K562 (cell line): ENCODE measurements at regions not wholly inside any gene's neighbourhood (a gene's known extent, or its start where the extent isn't known, plus 50 kb on each side); places are given as distances from the start of the nearest gene placed in this dataset.

Source experiments
- ATAC-seq: fragments of 200-7000 bp; cut with Tn5 transposase; 3 replicates; pipeline ENCODE4 v1.9.1; 2020; ENCODE audit warnings: moderate library complexity
- BruUV-seq: library from RNA; stranded (reverse); fragments of 400-500 nt; replicated peaks from 2 replicates; lab custom pipeline; 2021; lab: Mats Ljungman, UMichigan
- CTCF ChIA-PET: fragments of 300-600 bp; formaldehyde crosslinking; extraction: SDS; loops from one replicate; lab custom pipeline; 2021; ENCODE audit warnings: low intra/inter-chr PET ratio; lab: Yijun Ruan, JAX
- POLR2A ChIA-PET: fragments of 300-600, 350-650 bp; sonication (Branson Sonifier 250); formaldehyde crosslinking; extraction: SDS; loops from one replicate; lab custom pipeline; 2021; ENCODE audit warnings: antibody characterized with exemption, inconsistent platforms; lab: Yijun Ruan, JAX
- DNase-seq, 4 experiments: peaks; one replicate each; pipeline versions ENCODE4 v3.0.0 to v3.0.0-alpha.2; 2011 to 2018; ENCODE audit warnings: low spot score in 3 of 4, mixed read lengths in 3 of 4; ENCODE audit errors: extremely low read depth in 1 of 4
- FAIRE-seq: peaks from 2 replicates; lab custom pipeline; 2011; peaks lifted over from hg19 to GRCh38; lab: Jason Lieb, UNC
- H2AFZ ChIP-seq: 2 replicates; pipeline ENCODE4 v1.6.0; 2011; ENCODE audit warnings: low read depth, low read length, control low read depth, inconsistent platforms
- H3K27ac ChIP-seq: fragments of 200-600 bp; 3 replicates; pipeline ENCODE4 v1.8.0; 2011; ENCODE audit warnings: low read depth, mild to moderate bottlenecking, control low read depth, inconsistent platforms, low read length, moderate library complexity, mixed read lengths; ENCODE audit errors: extremely low read depth
- H3K27me3 ChIP-seq, 2 experiments: fragments of 300-600 bp in 1 of 2; 2 replicates in 1 of 2; 3 replicates in 1 of 2; pipeline versions ENCODE4 v1.6.0 to v1.8.0; 2011; ENCODE audit warnings: inconsistent platforms in 2 of 2, low read length in 2 of 2, mild to moderate bottlenecking in 1 of 2, mixed read lengths in 1 of 2, moderate library complexity in 1 of 2; ENCODE audit not compliant: control insufficient read depth in 2 of 2, insufficient read depth in 2 of 2
- H3K36me3 ChIP-seq: fragments of 300-600 bp; 3 replicates; pipeline ENCODE4 v1.8.0; 2011; ENCODE audit warnings: mild to moderate bottlenecking, low read length, inconsistent platforms; ENCODE audit not compliant: control insufficient read depth, insufficient read depth
- H3K4me1 ChIP-seq, 2 experiments: fragments of 200-600 bp in 1 of 2; replicated peaks in 1 of 2; 2 replicates in 1 of 2; 3 replicates in 1 of 2; pipeline versions ENCODE4 v1.5.1 to v1.8.0; 2011; ENCODE audit warnings: inconsistent platforms in 2 of 2, low read length in 2 of 2, mild to moderate bottlenecking in 1 of 2, mixed read lengths in 1 of 2, moderate library complexity in 1 of 2; ENCODE audit not compliant: control insufficient read depth in 2 of 2, insufficient read depth in 2 of 2
- H3K4me2 ChIP-seq: 2 replicates; pipeline ENCODE4 v1.6.1; 2011; ENCODE audit warnings: low read length, control low read depth, inconsistent platforms, mixed read lengths; ENCODE audit not compliant: insufficient read depth
- H3K4me3 ChIP-seq: fragments of 200-600 bp; sonication (generic), shearing (Covaris generic); 2 replicates; pipeline ENCODE4 v1.5.1; 2016; ENCODE audit warnings: control low read depth, inconsistent platforms
- H3K79me2 ChIP-seq: fragments of 200-600 bp; 3 replicates; pipeline ENCODE4 v1.8.0; 2011; ENCODE audit warnings: low read length, inconsistent platforms; ENCODE audit not compliant: control insufficient read depth, insufficient read depth
- H3K9ac ChIP-seq, 2 experiments: 2 replicates each; pipeline versions ENCODE4 v1.6.0 to v1.6.1; 2011; ENCODE audit warnings: low read depth in 2 of 2, low read length in 2 of 2, control low read depth in 1 of 2, inconsistent platforms in 1 of 2, mild to moderate bottlenecking in 1 of 2, mixed read lengths in 1 of 2; ENCODE audit not compliant: insufficient read depth in 1 of 2
- H3K9me1 ChIP-seq: one replicate; pipeline ENCODE4 v1.6.0; 2011; ENCODE audit warnings: inconsistent platforms, mild to moderate bottlenecking, low read length, moderate library complexity; ENCODE audit not compliant: control insufficient read depth, insufficient read depth
- H3K9me3 ChIP-seq: replicated peaks from 2 replicates; pipeline ENCODE4 v1.5.1; 2011; ENCODE audit warnings: low read depth, low read length, inconsistent platforms; ENCODE audit not compliant: control insufficient read depth, insufficient read depth
- H4K20me1 ChIP-seq: replicated peaks from 2 replicates; pipeline ENCODE4 v1.6.1; 2011; ENCODE audit warnings: low read length, inconsistent platforms, mixed read lengths; ENCODE audit not compliant: control insufficient read depth, insufficient read depth
- HEY1 ChIP-seq: fragments of 250-450 bp; sonication (Bioruptor Pico); IDR thresholded peaks from 2 replicates; pipeline ENCODE4 v1.5.0; 2020; ENCODE audit warnings: mild to moderate bottlenecking, moderate library complexity, borderline replicate concordance
- NKRF ChIP-seq: fragments of 450-650 bp; IDR thresholded peaks from 2 replicates; pipeline ENCODE4 v1.6.1; 2016; ENCODE audit warnings: borderline replicate concordance
- POLR3G ChIP-seq: IDR thresholded peaks from 2 replicates; pipeline ENCODE4 v1.6.1; 2011; ENCODE audit not compliant: insufficient read length, insufficient replicate concordance; ENCODE audit errors: extremely low read depth
- RUNX1 ChIP-seq: sonication (generic); IDR thresholded peaks from 2 replicates; pipeline ENCODE4 v1.6.1; 2016; ENCODE audit warnings: antibody characterized with exemption, low read depth
- SAFB2 ChIP-seq: fragments of 200-400 bp; formaldehyde crosslinking; IDR thresholded peaks from 2 replicates; pipeline ENCODE4 v1.6.1; 2018; ENCODE audit warnings: borderline replicate concordance, low read length, low read depth, moderate library complexity; ENCODE audit not compliant: severe bottlenecking
- SIN3B ChIP-seq: fragments of 450-650 bp; IDR thresholded peaks from 2 replicates; pipeline ENCODE4 v1.6.1; 2017; ENCODE audit warnings: low read depth, mild to moderate bottlenecking, moderate library complexity
- TSHZ1 ChIP-seq: fragments of 250-450 bp; sonication (Bioruptor Pico); IDR thresholded peaks from 2 replicates; pipeline ENCODE4 v1.4.0; 2020; ENCODE audit warnings: mild to moderate bottlenecking, moderate library complexity
- ZNF140 ChIP-seq: fragments of 250-450 bp; sonication (Bioruptor Pico); IDR thresholded peaks from 2 replicates; pipeline ENCODE4 v1.8.0; 2021; ENCODE audit warnings: moderate library complexity, mild to moderate bottlenecking, inconsistent platforms
- WGBS: fragments of 100-300 bp; shearing (Covaris generic); methylation state at CpG from one replicate; pipeline ENCODE4 v1.1.6; 2016; ENCODE audit warnings: low coverage, mixed read lengths; ENCODE audit not compliant: insufficient coverage; ENCODE audit errors: missing lambda C conversion rate; 5-methylcytosine and 5-hydroxymethylcytosine counted together
- in situ Hi-C: fragments of 300-500 bp; cut with MboI; formaldehyde crosslinking; loops from 4 replicates; pipeline ENCODE4 v1.15.0; 2018; ENCODE audit warnings: inconsistent platforms, mixed read lengths
- intact Hi-C: fragments of 100-400 bp; cut with micrococcal nuclease; formaldehyde crosslinking; loops from 2 replicates; pipeline ENCODE4 v1.14.2; 2022
- TF ChIP-seq, protein P1 (sequence below): sonication (generic); formaldehyde crosslinking; IDR thresholded peaks from 2 replicates; pipeline ENCODE4 v1.8.0; 2023; ENCODE audit warnings: mild to moderate bottlenecking, missing genetic modification reagents

DNA sequence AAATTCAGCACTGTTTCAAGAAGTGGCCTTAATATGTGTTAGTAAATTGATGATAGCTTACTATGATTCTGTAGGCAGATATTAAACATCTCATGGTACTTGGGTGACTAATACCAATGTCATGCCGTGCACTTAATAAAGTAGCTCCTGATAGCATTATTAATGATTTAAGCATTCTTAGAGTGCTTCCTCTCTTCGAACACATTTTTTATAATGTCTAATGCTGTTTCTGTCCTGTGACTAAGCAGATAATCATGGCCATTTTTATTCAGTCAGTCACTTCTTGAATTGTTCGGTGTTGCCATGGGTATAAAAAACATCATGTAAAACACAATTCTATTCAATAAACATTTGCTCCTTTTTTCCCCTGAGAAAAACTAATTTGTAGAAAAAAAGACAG is 804.6 kb upstream of the ADGRL4 start:
- DNase-seq (no peak), FAIRE-seq (no peak), ATAC-seq (no peak)
- BruUV-seq = no TSS peak
- Histone ChIP-seq H3K27ac (no peak overlapping the region), H3K9me3 (no peaks in the 10 kb centered on the region), H3K4me1 (no peaks in the 10 kb centered on the region), H2AFZ (no peak overlapping the region), H3K4me3 (no peak overlapping the region), H3K36me3 (no peaks in the 10 kb centered on the region), H3K9me1 (no peaks in the 10 kb centered on the region), H3K27me3 (no peaks in the 10 kb centered on the region), H4K20me1 (no peaks in the 10 kb centered on the region), H3K9ac (no peak overlapping the region), H3K79me2 (no peaks in the 10 kb centered on the region), H3K4me2 (no peak overlapping the region)
- ChIA-PET CTCF (no interaction called here), POLR2A (interaction anchor here (0.6 kb wide), 1 partner anchor 9 kb away, joined by 3 read pairs; no protein-coding TSS in a partner anchor)
- TF ChIP-seq SAFB2 = no peak
- TF ChIP-seq HEY1 (CRISPR knock-in tag) = no peak
- TF ChIP-seq POLR3G = no peak
- in situ Hi-C loops (no loop called here), intact Hi-C loops (no loop called here)
- 4% methylated on average over 3 of the region's 3 CpGs for WGBS

GRCh38 chr1:79808816-79809475 is 802.4 kb upstream of the ADGRL4 start:
- WGBS = 0% methylated on average over 3 of the region's 3 CpGs
- in situ Hi-C loops (no loop called here), intact Hi-C loops (no loop called here)
- H3K4me3 ChIP-seq = no peak overlapping the region
- no peak overlapping the region for H3K27ac ChIP-seq
- POLR2A ChIA-PET = no interaction called here
- no peaks in the 10 kb centered on the region for H3K36me3 ChIP-seq
- FAIRE-seq = no peak
- ATAC-seq = no peak
- no peaks in the 10 kb centered on the region for H3K4me1 ChIP-seq
- DNase-seq = no peak
- CTCF ChIA-PET = no interaction called here
- no peaks in the 10 kb centered on the region for H3K27me3 ChIP-seq
- H3K9ac ChIP-seq = no peak overlapping the region
- H2AFZ ChIP-seq = no peak overlapping the region
- no peaks in the 10 kb centered on the region for H3K9me1 ChIP-seq
- H3K9me3 ChIP-seq = no peaks in the 10 kb centered on the region
- BruUV-seq = no TSS peak
- no peaks in the 10 kb centered on the region for H4K20me1 ChIP-seq
- no peak overlapping the region for H3K4me2 ChIP-seq
- H3K79me2 ChIP-seq = no peaks in the 10 kb centered on the region
- no peak for TF ChIP-seq TSHZ1 (CRISPR knock-in tag)
- no peak for TF ChIP-seq ZNF140 (CRISPR knock-in tag)
- TF ChIP-seq, protein P1, sequence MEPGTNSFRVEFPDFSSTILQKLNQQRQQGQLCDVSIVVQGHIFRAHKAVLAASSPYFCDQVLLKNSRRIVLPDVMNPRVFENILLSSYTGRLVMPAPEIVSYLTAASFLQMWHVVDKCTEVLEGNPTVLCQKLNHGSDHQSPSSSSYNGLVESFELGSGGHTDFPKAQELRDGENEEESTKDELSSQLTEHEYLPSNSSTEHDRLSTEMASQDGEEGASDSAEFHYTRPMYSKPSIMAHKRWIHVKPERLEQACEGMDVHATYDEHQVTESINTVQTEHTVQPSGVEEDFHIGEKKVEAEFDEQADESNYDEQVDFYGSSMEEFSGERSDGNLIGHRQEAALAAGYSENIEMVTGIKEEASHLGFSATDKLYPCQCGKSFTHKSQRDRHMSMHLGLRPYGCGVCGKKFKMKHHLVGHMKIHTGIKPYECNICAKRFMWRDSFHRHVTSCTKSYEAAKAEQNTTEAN (CRISPR knock-in tag) = no peak
- TF ChIP-seq SIN3B = no peak
- no peak for TF ChIP-seq RUNX1
- TF ChIP-seq NKRF = no peak
